NT2/D1 (cell line): ENCODE measurements at regions not wholly inside any gene's neighbourhood (a gene's known extent, or its start where the extent isn't known, plus 50 kb on each side); places are given as distances from the start of the nearest gene placed in this dataset.

Experiments used
- DNase-seq: peaks from one replicate; pipeline ENCODE4 v3.0.0-alpha.2; 2011; ENCODE audit warnings: low read depth, low spot score
- H3K27me3 ChIP-seq: 2 replicates; pipeline ENCODE4 v1.6.0; 2011; ENCODE audit warnings: mild to moderate bottlenecking; ENCODE audit not compliant: insufficient read length, insufficient read depth
- H3K36me3 ChIP-seq: 2 replicates; pipeline ENCODE4 v1.6.1; 2011; ENCODE audit warnings: mild to moderate bottlenecking, low read length, mixed read lengths; ENCODE audit not compliant: insufficient read depth, insufficient read length
- H3K4me1 ChIP-seq: 2 replicates; pipeline ENCODE4 v1.5.1; 2011; ENCODE audit not compliant: insufficient read depth, insufficient read length
- H3K4me3 ChIP-seq: 2 replicates; pipeline ENCODE4 v1.5.1; 2011; ENCODE audit warnings: low read depth; ENCODE audit not compliant: insufficient read length
- H3K9ac ChIP-seq: 2 replicates; pipeline ENCODE4 v1.6.0; 2011; ENCODE audit warnings: low read depth; ENCODE audit not compliant: insufficient read length
- H3K9me3 ChIP-seq: 2 replicates; pipeline ENCODE4 v1.5.1; 2011; ENCODE audit warnings: mild to moderate bottlenecking, low read length; ENCODE audit not compliant: insufficient read depth
- SUZ12 ChIP-seq: IDR thresholded peaks from 2 replicates; pipeline ENCODE4 v1.6.1; 2011; ENCODE audit not compliant: insufficient read length, insufficient read depth; ENCODE audit errors: extremely low read depth
- YY1 ChIP-seq: IDR thresholded peaks from 2 replicates; pipeline ENCODE4 v1.6.1; 2011; ENCODE audit not compliant: insufficient read length, insufficient read depth
- ZNF274 ChIP-seq: IDR thresholded peaks from 2 replicates; pipeline ENCODE4 v1.6.1; 2011; ENCODE audit warnings: mild to moderate bottlenecking, low read depth, low read length

- no peaks in the 10 kb centered on the region for H3K36me3 ChIP-seq
- H3K27me3 ChIP-seq = no peaks in the 10 kb centered on the region
- no peaks in the 10 kb centered on the region for H3K4me1 ChIP-seq
- TF ChIP-seq ZNF274 (no peak), SUZ12 (no peak), YY1 (no peak)
- no peak overlapping the region for H3K9ac ChIP-seq
- H3K9me3 ChIP-seq = no peaks in the 10 kb centered on the region
- no peak overlapping the region for H3K4me3 ChIP-seq
- DNase-seq = no peak
Observed at GRCh38 chr21:27388825-27389224, 421.9 kb upstream of the ADAMTS5 start.

GRCh38 chr21:27382404-27382803 is 415.5 kb upstream of the ADAMTS5 start:
- no peak overlapping the region for H3K9ac ChIP-seq
- H3K9me3 ChIP-seq = no peaks in the 10 kb centered on the region
- H3K4me1 ChIP-seq = no peaks in the 10 kb centered on the region
- no peak for DNase-seq
- no peaks in the 10 kb centered on the region for H3K27me3 ChIP-seq
- TF ChIP-seq YY1 (no peak), SUZ12 (no peak), ZNF274 (no peak)
- no peaks in the 10 kb centered on the region for H3K36me3 ChIP-seq
- no peak overlapping the region for H3K4me3 ChIP-seq

GRCh38 chr21:27380303-27380702 is 413.4 kb upstream of the ADAMTS5 start:
- H3K9ac ChIP-seq = no peak overlapping the region
- H3K4me3 ChIP-seq = no peak overlapping the region
- H3K4me1 ChIP-seq = no peaks in the 10 kb centered on the region
- DNase-seq = no peak
- TF ChIP-seq SUZ12 (no peak), ZNF274 (no peak), YY1 (no peak)
- H3K9me3 ChIP-seq = no peaks in the 10 kb centered on the region
- H3K27me3 ChIP-seq = no peaks in the 10 kb centered on the region
- H3K36me3 ChIP-seq = no peaks in the 10 kb centered on the region

GRCh38 chr21:27379354-27379753 is 412.5 kb upstream of the ADAMTS5 start:
- no peaks in the 10 kb centered on the region for H3K4me1 ChIP-seq
- DNase-seq = no peak
- no peaks in the 10 kb centered on the region for H3K9me3 ChIP-seq
- H3K9ac ChIP-seq = no peak overlapping the region
- no peak overlapping the region for H3K4me3 ChIP-seq
- TF ChIP-seq YY1 = no peak
- no peak for TF ChIP-seq ZNF274
- TF ChIP-seq SUZ12 = no peak
- H3K27me3 ChIP-seq = no peaks in the 10 kb centered on the region
- H3K36me3 ChIP-seq = no peaks in the 10 kb centered on the region

- Histone ChIP-seq H3K9me3 (no peaks in the 10 kb centered on the region), H3K27me3 (no peaks in the 10 kb centered on the region), H3K36me3 (no peaks in the 10 kb centered on the region), H3K4me3 (no peak overlapping the region), H3K4me1 (no peaks in the 10 kb centered on the region), H3K9ac (no peak overlapping the region)
- no peak for TF ChIP-seq SUZ12
- no peak for TF ChIP-seq ZNF274
- no peak for TF ChIP-seq YY1
- DNase-seq = no peak
Observed at GRCh38 chr21:27372381-27372780, 405.5 kb upstream of the ADAMTS5 start.

GRCh38 chr21:27371975-27372331 is 405.1 kb upstream of the ADAMTS5 start:
- no peak overlapping the region for H3K9ac ChIP-seq
- no peaks in the 10 kb centered on the region for H3K27me3 ChIP-seq
- no peaks in the 10 kb centered on the region for H3K4me1 ChIP-seq
- H3K9me3 ChIP-seq = no peaks in the 10 kb centered on the region
- no peaks in the 10 kb centered on the region for H3K36me3 ChIP-seq
- DNase-seq = no peak
- H3K4me3 ChIP-seq = no peak overlapping the region
- TF ChIP-seq ZNF274 (no peak), SUZ12 (no peak), YY1 (no peak)

- H3K27me3 ChIP-seq = no peaks in the 10 kb centered on the region
- H3K9me3 ChIP-seq = no peaks in the 10 kb centered on the region
- H3K9ac ChIP-seq = no peak overlapping the region
- no peaks in the 10 kb centered on the region for H3K4me1 ChIP-seq
- no peak for DNase-seq
- no peaks in the 10 kb centered on the region for H3K36me3 ChIP-seq
- no peak for TF ChIP-seq YY1
- TF ChIP-seq SUZ12 = no peak
- TF ChIP-seq ZNF274 = no peak
- no peak overlapping the region for H3K4me3 ChIP-seq
Observed at GRCh38 chr21:27371115-27371974, 404.5 kb upstream of the ADAMTS5 start.
